GM12891 (cell line): ENCODE measurements at regions not wholly inside any gene's neighbourhood (a gene's known extent, or its start where the extent isn't known, plus 50 kb on each side); places are given as distances from the start of the nearest gene placed in this dataset.

Experiments used
- POLR2A ChIP-seq: IDR thresholded peaks from 2 replicates; pipeline ENCODE4 v1.6.1; 2011; ENCODE audit warnings: low read depth, low read length, control low read depth
- POLR2AphosphoS5 ChIP-seq: IDR thresholded peaks from 2 replicates; pipeline ENCODE4 v1.6.1; 2011; ENCODE audit warnings: low read depth, low read length, control low read depth
- TAF1 ChIP-seq: IDR thresholded peaks from 2 replicates; pipeline ENCODE4 v1.6.1; 2011; ENCODE audit warnings: low read depth, low read length, control low read depth

DNA sequence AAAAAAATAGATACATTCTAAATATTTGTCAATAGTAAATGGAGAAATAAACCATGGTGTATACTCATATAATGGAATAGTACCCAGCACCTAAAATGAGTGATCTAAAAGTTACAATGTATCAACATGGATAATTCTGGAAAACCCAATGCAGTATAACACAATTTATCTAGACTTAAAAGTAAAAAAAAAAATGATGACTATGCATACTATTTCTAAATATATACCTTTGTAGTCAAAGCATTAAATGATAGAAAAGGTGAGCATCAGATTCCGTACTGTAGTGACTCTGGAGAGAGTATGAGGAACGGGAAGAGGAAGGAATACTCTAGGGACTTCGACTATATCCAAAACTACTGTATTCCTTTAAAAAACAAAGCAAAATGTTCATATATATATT is 115.2 kb upstream of the CDCA7L start:
- TF ChIP-seq POLR2A (no peak), POLR2AphosphoS5 (no peak), TAF1 (no peak)
